Nephron (organoid): ENCODE measurements at regions not wholly inside any gene's neighbourhood (a gene's known extent, or its start where the extent isn't known, plus 50 kb on each side); places are given as distances from the start of the nearest gene placed in this dataset.

ENCODE experiments used
- H3K27ac Mint-ChIP-seq, 3 experiments: 2 replicates each; pipeline ENCODE4 v1.8.0; 2020; ENCODE audit warnings: mixed read lengths in 3 of 3, mild to moderate bottlenecking in 2 of 3, moderate library complexity in 1 of 3
- H3K27me3 Mint-ChIP-seq: 2 replicates; pipeline ENCODE4 v1.8.0; 2021; ENCODE audit warnings: low read depth, mild to moderate bottlenecking, moderate library complexity, mixed read lengths
- H3K36me3 Mint-ChIP-seq: 2 replicates; pipeline ENCODE4 v1.8.0; 2020; ENCODE audit warnings: low read depth, mixed read lengths
- H3K4me1 Mint-ChIP-seq: 2 replicates; pipeline ENCODE4 v1.8.0; 2020; ENCODE audit warnings: mixed read lengths
- H3K4me3 Mint-ChIP-seq, 3 experiments: 2 replicates each; pipeline ENCODE4 v1.8.0; 2020; ENCODE audit warnings: mild to moderate bottlenecking in 3 of 3, mixed read lengths in 3 of 3, moderate library complexity in 2 of 3
- H3K9me3 Mint-ChIP-seq: 2 replicates; pipeline ENCODE4 v1.8.0; 2020; ENCODE audit warnings: mixed read lengths
- TF ChIP-seq, protein P1 (sequence below), 3 experiments: fragments of 200-600 bp; sonication (generic); IDR thresholded peaks; one replicate each; pipeline ENCODE4 v1.5.0; 2021; ENCODE audit warnings: antibody characterized with exemption in 3 of 3; ENCODE audit not compliant: unreplicated experiment in 3 of 3

DNA sequence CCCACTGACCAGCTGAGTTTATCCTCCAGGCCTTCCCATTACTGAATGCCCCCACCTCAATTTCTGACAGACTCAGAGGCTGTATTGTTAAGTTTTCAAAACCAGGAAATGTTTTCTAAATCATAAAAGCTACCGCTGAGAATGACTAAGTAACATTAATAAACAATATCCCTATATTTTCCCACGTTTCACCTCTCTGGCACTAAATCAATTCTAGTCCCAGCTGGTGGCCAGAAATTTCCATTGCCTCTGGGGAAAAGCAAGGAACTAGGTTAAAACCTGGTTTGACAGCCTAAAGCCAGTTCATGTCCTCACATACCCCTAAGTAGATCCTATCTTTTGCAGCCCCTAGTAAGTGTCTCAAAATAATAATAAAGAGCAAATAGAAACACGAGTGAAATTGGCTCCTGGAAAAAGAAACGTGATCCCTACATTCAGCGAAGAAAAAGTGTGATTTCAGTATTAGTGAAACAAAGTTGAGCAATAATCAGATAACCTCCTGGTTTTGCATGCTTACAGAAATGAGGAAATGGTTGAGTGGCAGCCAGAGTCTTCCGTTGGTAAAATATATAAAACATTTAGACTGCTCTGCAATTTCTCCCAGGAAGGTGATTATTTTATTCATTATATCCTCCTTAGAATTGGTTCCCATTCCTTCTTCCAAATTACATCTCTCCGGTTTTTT is 110.9 kb downstream of the ESM1 start:
- Mint-ChIP-seq H3K4me1 (peaks cover 22% of the 10 kb centered on the region), H3K9me3 (no peaks in the 10 kb centered on the region), H3K27ac (peak overlapping the region in 1 of 3 experiments; percentile 30), H3K4me3 (no peak overlapping the region), H3K27me3 (peaks cover 5% of the 10 kb centered on the region), H3K36me3 (no peaks in the 10 kb centered on the region)
- TF ChIP-seq, protein P1, sequence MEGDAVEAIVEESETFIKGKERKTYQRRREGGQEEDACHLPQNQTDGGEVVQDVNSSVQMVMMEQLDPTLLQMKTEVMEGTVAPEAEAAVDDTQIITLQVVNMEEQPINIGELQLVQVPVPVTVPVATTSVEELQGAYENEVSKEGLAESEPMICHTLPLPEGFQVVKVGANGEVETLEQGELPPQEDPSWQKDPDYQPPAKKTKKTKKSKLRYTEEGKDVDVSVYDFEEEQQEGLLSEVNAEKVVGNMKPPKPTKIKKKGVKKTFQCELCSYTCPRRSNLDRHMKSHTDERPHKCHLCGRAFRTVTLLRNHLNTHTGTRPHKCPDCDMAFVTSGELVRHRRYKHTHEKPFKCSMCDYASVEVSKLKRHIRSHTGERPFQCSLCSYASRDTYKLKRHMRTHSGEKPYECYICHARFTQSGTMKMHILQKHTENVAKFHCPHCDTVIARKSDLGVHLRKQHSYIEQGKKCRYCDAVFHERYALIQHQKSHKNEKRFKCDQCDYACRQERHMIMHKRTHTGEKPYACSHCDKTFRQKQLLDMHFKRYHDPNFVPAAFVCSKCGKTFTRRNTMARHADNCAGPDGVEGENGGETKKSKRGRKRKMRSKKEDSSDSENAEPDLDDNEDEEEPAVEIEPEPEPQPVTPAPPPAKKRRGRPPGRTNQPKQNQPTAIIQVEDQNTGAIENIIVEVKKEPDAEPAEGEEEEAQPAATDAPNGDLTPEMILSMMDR (IDR thresholded peaks at IDR 0.05; ENCODE audit: unreplicated experiment in 3 of 3): no peak

GRCh38 chr5:54873691-54874090 is 111.7 kb downstream of the ESM1 start:
- Mint-ChIP-seq H3K27me3 (peaks cover 5% of the 10 kb centered on the region), H3K36me3 (no peaks in the 10 kb centered on the region), H3K9me3 (no peaks in the 10 kb centered on the region), H3K4me3 (no peak overlapping the region), H3K4me1 (peaks cover 22% of the 10 kb centered on the region), H3K27ac (no peak overlapping the region)
- TF ChIP-seq, protein P1 (IDR thresholded peaks at IDR 0.05; ENCODE audit: unreplicated experiment in 3 of 3): no peak

DNA sequence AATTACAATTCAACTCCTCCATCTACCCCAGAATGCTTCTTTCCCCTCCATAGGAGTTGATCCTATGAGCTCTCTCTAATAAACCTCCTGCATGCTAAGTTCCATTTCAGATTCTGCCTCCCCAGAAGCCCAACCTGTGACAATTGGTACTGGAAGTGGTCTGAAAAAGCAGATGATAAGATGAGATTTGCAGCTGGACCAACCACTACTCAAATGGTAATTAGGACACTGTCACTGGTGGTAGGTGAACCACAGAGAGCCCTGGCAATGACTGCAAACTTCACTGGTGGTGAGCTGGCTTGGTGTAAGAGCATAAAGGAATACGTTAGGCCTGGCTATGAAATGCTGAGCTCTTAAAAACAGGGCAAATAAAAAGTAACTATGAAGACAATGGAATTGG is 112.6 kb downstream of the ESM1 start:
- no peak overlapping the region for H3K27ac Mint-ChIP-seq
- H3K4me1 Mint-ChIP-seq: peaks cover 22% of the 10 kb centered on the region
- H3K27me3 Mint-ChIP-seq: peaks cover 5% of the 10 kb centered on the region
- H3K9me3 Mint-ChIP-seq: no peaks in the 10 kb centered on the region
- TF ChIP-seq, protein P1 (IDR thresholded peaks at IDR 0.05; ENCODE audit: unreplicated experiment in 3 of 3): no peak
- H3K36me3 Mint-ChIP-seq: no peaks in the 10 kb centered on the region
- H3K4me3 Mint-ChIP-seq: no peak overlapping the region

DNA sequence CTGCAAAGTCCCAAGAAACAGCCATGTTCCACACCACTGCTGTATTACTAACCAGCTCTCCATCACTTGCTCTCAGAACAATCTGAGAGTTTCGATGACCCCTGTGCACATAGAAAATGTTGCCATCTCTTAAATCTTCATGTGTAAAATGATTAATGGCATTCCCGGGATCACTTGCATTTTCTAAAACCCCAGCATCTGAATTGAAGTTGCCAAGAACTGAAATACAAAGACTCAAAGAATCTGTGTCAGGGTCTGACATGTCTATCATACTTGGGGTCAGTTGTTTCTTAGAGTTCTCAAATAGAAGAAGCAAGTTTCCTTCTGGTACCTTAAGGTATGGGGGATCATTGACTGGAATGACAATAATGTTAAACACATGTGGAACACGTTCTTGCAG is 115.1 kb downstream of the ESM1 start:
- H3K27me3 Mint-ChIP-seq: peaks cover 9% of the 10 kb centered on the region

DNA sequence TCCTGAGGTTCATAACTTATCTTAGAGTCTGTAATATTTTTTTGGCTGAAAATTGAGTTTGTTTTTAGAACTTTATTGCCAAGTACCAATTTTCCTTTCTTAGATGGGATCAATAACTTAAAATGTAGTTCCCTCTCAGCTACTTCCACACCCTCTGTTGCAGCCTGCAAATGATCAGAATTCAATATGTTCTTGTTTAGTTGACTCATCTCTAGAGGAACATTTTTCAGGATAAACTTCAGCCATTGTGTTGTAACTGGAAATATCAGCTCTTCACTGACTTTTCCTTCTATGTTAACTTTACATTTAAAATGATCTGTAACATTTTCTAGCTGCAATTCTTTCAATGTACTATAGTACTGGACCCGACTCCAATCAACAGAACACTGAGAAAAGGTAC is 115.7 kb downstream of the ESM1 start:
- no peaks in the 10 kb centered on the region for H3K36me3 Mint-ChIP-seq
- H3K4me3 Mint-ChIP-seq: no peak overlapping the region
- H3K27me3 Mint-ChIP-seq: peaks cover 8% of the 10 kb centered on the region
- TF ChIP-seq, protein P1 (IDR thresholded peaks at IDR 0.05; ENCODE audit: unreplicated experiment in 3 of 3): no peak
- H3K4me1 Mint-ChIP-seq: peaks cover 29% of the 10 kb centered on the region
- H3K27ac Mint-ChIP-seq: no peak overlapping the region
- no peaks in the 10 kb centered on the region for H3K9me3 Mint-ChIP-seq

More for the DNA sequence above, 115.1 kb downstream of the ESM1 start:
- Mint-ChIP-seq H3K4me3 (no peak overlapping the region), H3K9me3 (no peaks in the 10 kb centered on the region), H3K4me1 (peaks cover 29% of the 10 kb centered on the region), H3K36me3 (no peaks in the 10 kb centered on the region), H3K27ac (no peak overlapping the region)
- TF ChIP-seq, protein P1 (IDR thresholded peaks at IDR 0.05; ENCODE audit: unreplicated experiment in 3 of 3): no peak
